NCI-H1092 (cell line): ENCODE measurements at regions not wholly inside any gene's neighbourhood (a gene's known extent, or its start where the extent isn't known, plus 50 kb on each side); places are given as distances from the start of the nearest gene placed in this dataset.

Experiments
- DNase-seq: peaks from one replicate; lab custom pipeline; 2025; lab: John Stamatoyannopoulos, UW

GRCh38 chr16:66013486-66013885 lies 353.0 kb upstream of the CDH5 start:
- DNase-seq = no peak

GRCh38 chr16:66008136-66008535 lies 358.4 kb upstream of the CDH5 start:
- DNase-seq = no peak

DNA sequence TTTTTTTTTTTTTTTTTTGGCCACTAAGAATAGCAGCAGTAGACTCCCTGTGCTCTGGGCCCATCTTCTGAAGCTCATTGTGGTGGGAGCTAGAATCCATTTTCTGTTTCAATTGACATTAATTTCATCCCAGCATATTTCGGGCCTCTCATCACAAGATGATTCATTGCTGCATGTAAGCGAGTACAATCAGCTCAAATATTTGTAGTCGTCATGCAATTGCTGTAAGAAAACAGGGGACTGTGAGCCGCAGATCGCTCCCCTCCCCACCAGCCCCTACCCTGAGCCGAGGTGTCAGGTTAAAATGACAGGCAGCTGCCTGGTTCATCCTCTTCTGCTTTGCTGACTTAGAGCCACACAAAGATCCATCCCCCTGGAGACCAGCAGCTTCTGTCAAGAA lies 358.8 kb upstream of the CDH5 start:
- DNase-seq = no peak

DNA sequence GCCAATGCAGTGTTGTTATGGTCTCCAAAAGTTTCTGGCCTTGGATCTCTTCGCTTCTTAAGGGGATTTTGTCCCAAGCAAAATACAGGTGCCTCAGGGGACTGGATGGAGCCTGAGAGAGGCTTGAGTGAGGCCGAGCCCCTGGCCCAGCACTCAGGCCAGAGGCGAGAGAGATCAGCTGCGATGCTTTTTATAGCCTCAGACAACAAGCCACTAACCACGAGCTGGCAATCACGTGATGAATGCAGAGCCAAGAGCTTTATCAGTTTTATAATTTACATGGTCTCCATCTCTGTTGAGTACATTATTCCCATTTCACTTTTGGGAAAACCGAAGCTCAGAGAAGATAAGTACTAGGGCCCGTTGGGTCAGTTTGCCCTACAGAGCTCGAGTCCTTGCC lies 360.0 kb upstream of the CDH5 start:
- no peak for DNase-seq

GRCh38 chr16:66004699-66005098 lies 361.8 kb upstream of the CDH5 start:
- no peak for DNase-seq

DNA sequence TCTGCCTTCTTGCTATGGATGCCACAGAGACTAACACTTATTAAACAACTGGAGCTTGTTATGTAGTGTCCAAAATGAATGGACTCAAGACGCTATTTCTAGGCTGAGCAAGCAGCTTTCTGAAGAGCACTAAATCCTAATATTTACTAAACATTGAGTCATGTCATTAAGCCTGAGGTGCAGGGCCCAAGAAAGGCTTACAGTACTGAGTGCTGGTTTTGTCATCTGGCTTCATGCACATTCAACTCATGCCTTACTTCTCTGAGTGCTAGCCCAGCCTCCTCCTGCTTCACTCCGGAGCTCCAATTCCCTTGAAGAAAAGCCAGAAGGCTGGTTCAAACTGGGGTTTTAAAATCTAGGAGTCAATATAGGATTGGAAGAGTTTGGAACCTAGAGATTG lies 363.3 kb upstream of the CDH5 start:
- no peak for DNase-seq

DNA sequence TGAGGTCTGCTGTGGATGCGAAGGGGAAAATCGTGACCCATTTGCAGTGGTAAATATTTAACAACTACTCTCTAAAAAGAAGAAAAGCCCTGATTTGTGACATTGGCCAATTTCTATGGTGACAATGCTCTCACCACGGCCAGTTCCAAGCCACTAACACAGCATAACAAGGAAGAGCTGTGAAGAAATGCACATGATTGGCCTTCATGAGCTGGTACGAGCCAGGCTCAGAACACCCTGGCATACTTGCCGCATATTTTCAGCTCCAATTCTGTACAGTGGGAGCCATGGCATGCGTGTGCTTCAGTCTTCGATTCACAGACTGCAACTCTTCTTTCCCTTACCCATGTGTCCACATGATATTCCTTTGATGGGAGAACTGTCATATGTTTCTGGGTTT lies 363.9 kb upstream of the CDH5 start:
- no peak for DNase-seq

DNA sequence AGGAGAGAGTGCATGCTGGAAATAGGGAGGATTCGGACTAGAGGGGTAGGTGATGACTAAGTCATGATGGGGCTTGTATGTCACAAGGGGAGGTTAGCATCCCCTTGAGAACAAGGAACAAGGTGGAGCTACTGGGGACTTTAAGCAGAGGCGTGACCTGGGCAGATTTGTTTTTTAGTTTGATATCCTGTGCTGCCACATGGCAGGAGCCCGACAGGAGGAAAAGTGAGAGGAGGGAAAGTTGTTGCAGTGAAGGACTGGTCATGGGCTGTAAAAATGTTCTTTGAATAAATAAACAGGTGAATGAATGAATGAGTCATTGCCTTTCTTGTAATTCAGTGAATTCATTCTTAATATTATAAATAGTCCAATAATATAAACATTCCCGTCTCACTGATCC lies 365.1 kb upstream of the CDH5 start:
- DNase-seq = no peak

DNA sequence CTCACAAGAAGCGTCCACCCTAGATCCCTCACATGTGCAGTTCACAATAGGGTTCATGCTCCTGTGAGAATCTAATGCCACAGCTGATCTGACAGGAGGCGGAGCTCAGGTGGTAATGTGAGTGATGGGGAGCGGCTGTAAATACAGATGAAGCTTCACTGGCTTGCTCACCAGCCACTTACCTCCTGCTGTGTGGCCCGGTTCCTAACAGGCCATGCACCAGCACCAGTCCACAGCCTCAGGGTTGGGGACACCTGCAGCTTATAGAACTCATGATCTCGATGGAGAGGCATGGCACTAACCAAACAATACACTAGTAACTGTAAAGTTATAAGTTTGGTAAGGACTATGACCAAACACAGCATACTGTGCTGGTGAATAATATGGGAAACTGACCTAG lies 368.0 kb upstream of the CDH5 start:
- DNase-seq = no peak

DNA sequence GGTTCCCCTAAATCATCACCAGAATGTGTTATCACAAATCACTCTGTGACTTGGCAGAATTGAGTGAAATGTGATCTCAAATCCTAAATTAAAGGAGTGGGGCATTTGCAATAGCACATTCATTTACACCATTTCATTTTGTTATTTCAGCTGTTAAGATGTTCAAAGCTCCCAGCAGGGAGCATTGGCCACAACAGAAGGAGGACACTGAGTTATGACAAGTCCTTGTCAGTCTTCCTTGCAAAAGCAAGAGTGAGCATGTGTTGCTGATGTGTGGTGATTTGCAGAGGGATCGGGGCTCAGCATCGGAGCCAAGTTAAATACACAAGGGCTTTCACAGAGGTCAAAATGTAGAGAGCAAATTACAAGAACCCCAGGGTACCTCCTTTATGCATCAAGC lies 372.2 kb upstream of the CDH5 start:
- no peak for DNase-seq

- DNase-seq = no peak
Measured at GRCh38 chr16:65991149-65991701, 375.3 kb upstream of the CDH5 start.

- no peak for DNase-seq
Measured at GRCh38 chr16:65989861-65990604, 376.5 kb upstream of the CDH5 start.

- DNase-seq = no peak
Measured at GRCh38 chr16:65988024-65988595, 378.4 kb upstream of the CDH5 start.

DNA sequence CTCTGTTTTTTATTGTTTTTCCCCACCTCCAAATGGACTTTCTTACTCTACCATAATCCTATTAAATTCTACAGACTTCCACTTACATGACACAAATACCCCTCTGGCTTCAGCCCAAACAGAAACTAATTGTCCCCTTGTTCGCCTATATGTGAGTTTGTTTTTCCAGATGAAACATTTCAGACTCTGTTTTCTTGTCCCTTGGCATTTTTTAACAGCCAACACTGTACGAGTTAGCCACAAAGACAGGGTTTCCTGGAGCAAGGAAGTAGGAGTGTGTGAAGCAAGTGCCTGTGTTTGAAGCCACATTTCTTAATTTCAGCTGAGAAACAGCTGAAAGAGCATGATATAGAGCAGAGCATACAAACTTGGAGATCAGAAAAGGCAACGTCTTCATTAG lies 382.2 kb upstream of the CDH5 start:
- DNase-seq = no peak

- DNase-seq = no peak
Measured at GRCh38 chr16:65981057-65981456, 385.4 kb upstream of the CDH5 start.

- DNase-seq = no peak
Measured at GRCh38 chr16:65975049-65975708, 391.3 kb upstream of the CDH5 start.

DNA sequence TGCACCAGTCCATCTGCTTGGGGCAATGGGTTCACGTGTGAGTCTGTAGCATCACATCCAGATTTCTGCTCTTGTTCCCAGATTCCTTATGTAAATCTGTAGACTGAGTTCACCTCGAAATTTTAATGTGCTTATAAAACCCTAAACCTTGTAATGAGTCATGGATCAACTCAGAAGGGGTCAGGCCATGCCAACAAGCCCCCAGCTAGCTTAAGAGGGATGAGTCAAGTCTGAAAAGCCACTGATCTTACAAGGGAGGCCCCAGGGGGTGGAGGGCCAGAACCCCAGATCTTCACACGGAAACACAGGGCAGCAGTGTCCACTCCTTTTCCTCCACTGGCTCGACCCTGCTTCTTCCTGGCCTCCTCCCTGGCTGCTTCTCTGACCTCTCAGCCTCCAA lies 399.1 kb upstream of the CDH5 start:
- no peak for DNase-seq

DNA sequence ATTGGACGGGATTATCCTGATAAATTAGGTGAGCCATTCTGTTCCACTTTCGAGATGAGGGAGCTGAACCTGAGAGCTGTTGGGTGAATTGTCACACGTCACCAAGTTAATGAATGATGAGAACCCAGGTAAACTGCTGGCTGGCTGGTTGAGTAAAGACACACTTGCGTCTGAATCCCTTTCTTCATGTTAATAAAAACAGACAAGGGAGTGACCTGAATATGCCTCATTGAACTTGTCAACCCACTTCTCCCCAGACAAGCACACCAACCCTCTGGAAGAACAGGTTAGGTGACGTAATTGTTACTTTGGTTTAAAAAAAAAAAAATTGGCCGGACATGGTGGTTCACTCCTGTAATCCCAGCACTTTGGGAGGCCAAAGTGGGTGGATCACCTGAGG lies 400.9 kb upstream of the CDH5 start:
- no peak for DNase-seq

- DNase-seq = no peak
Measured at GRCh38 chr16:65964752-65965151, 401.7 kb upstream of the CDH5 start.

DNA sequence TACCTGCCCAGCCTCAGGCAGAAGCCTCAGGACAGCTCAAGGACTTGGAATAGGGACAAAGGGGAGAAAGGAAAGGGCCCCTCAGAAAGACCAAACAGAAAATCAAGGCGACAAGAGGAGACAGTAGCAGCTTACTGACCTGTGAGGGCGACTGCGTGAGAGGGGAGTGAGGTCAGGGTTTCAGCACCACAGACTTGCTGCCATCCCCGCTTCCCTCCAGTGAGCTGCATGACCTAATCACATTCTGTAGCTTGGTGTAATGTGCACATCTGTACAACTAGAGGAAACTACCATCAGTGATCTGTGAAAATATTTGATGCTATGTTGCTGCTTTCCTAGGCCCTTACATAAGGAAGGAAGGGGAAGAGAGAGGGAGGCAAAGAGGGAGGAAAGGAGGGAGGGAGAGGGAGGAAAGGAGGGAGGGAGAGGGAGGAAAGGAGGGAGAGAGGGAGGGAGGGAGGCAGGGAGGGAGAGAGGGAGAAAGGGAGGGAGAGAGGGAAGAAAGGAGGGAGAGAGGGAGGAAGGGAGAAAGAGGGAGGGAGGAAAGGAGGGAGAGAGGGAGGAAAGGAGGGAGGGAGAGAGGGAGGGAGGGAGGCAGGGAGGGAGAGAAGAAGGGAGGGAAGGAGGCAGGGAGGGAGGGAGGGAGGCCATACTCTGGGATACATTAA lies 404.9 kb upstream of the CDH5 start:
- DNase-seq = no peak

- no peak for DNase-seq
Measured at GRCh38 chr16:65959983-65960382, 406.5 kb upstream of the CDH5 start.

- no peak for DNase-seq
Measured at GRCh38 chr16:65958086-65958485, 408.4 kb upstream of the CDH5 start.

- DNase-seq = no peak
Measured at GRCh38 chr16:65956100-65956499, 410.4 kb upstream of the CDH5 start.
